ENCODE measurements at regions not wholly inside any gene's neighbourhood (a gene's known extent, or its start where the extent isn't known, plus 50 kb on each side); places are given as distances from the start of the nearest gene placed in this dataset.
"Not testable (repeated sequence)": the region's sequence is repeated elsewhere in the genome, so short reads cannot be mapped to it uniquely, and the experiment has no call there.

- H3K4me3 ChIP-seq, result no peak overlapping the region
- DNase-seq (no peak), ATAC-seq (no peak)
- intact Hi-C loops (cut with DNase I), result no loop called here
- no peak overlapping the region for H3K27ac ChIP-seq
- no peaks in the 10 kb centered on the region for H3K27me3 ChIP-seq (ENCODE audit: low read depth)
- no peaks in the 10 kb centered on the region for H3K4me1 ChIP-seq
- H3K9me3 ChIP-seq, result no peaks in the 10 kb centered on the region
- TF ChIP-seq, protein P1, sequence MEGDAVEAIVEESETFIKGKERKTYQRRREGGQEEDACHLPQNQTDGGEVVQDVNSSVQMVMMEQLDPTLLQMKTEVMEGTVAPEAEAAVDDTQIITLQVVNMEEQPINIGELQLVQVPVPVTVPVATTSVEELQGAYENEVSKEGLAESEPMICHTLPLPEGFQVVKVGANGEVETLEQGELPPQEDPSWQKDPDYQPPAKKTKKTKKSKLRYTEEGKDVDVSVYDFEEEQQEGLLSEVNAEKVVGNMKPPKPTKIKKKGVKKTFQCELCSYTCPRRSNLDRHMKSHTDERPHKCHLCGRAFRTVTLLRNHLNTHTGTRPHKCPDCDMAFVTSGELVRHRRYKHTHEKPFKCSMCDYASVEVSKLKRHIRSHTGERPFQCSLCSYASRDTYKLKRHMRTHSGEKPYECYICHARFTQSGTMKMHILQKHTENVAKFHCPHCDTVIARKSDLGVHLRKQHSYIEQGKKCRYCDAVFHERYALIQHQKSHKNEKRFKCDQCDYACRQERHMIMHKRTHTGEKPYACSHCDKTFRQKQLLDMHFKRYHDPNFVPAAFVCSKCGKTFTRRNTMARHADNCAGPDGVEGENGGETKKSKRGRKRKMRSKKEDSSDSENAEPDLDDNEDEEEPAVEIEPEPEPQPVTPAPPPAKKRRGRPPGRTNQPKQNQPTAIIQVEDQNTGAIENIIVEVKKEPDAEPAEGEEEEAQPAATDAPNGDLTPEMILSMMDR (IDR thresholded peaks at IDR 0.05), result no peak
- H3K36me3 ChIP-seq, result no peaks in the 10 kb centered on the region
Measured at GRCh38 chr9:30280229-30280900, 2104.1 kb upstream of the ACO1 start.

DNA sequence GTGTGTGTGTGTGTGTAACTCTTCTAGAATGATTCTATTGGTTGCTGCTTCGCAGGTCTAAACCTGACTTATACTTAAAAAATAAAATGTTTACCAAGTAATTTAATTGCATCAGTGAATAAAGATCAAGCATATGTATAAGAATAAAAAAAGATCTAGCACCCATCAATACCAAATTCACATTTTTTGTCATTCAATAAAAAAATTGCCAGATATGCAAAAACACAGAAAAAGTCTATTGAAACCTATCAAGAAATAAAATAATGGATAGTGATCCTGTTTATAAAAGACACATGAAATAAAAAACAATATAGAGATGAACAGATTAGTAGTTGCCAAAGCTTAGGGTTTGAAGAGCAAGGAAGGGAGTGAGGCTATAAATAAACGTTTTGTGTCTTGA lies 2095.0 kb upstream of the ACO1 start:
- Histone ChIP-seq H3K4me3 (no peak overlapping the region), H3K27ac (no peak overlapping the region), H3K4me1 (no peaks in the 10 kb centered on the region), H3K27me3 (ENCODE audit: low read depth) (no peaks in the 10 kb centered on the region), H3K36me3 (no peaks in the 10 kb centered on the region), H3K9me3 (no peaks in the 10 kb centered on the region)
- TF ChIP-seq, protein P1 (IDR thresholded peaks at IDR 0.05), result no peak
- DNase-seq, result no peak
- ATAC-seq, result no peak
- intact Hi-C loops (cut with DNase I), result no loop called here

GRCh38 chr9:30292026-30292425 lies 2092.4 kb upstream of the ACO1 start:
- H3K27me3 ChIP-seq (ENCODE audit: low read depth); DNase-seq; ATAC-seq; H3K4me3 ChIP-seq; intact Hi-C loops (cut with DNase I); H3K27ac ChIP-seq; H3K4me1 ChIP-seq; H3K9me3 ChIP-seq; H3K36me3 ChIP-seq: not testable (repeated sequence)

GRCh38 chr9:30293231-30293630 lies 2091.2 kb upstream of the ACO1 start:
- ATAC-seq, result no peak
- TF ChIP-seq, protein P1 (IDR thresholded peaks at IDR 0.05), result no peak
- no peak for DNase-seq
- no peaks in the 10 kb centered on the region for H3K36me3 ChIP-seq
- no peaks in the 10 kb centered on the region for H3K4me1 ChIP-seq
- no peaks in the 10 kb centered on the region for H3K9me3 ChIP-seq
- no peaks in the 10 kb centered on the region for H3K27me3 ChIP-seq (ENCODE audit: low read depth)
- intact Hi-C loops (cut with DNase I), result no loop called here
- no peak overlapping the region for H3K27ac ChIP-seq
- H3K4me3 ChIP-seq, result no peak overlapping the region

- TF ChIP-seq, protein P1 (IDR thresholded peaks at IDR 0.05), result no peak
- no peaks in the 10 kb centered on the region for H3K27me3 ChIP-seq (ENCODE audit: low read depth)
- no peaks in the 10 kb centered on the region for H3K9me3 ChIP-seq
- H3K4me1 ChIP-seq, result no peaks in the 10 kb centered on the region
- DNase-seq (no peak), ATAC-seq (peak in 1 of 2 donors; percentile 13)
- no peak overlapping the region for H3K4me3 ChIP-seq
- no peak overlapping the region for H3K27ac ChIP-seq
- no peaks in the 10 kb centered on the region for H3K36me3 ChIP-seq
- intact Hi-C loops (cut with DNase I), result no loop called here
Measured at GRCh38 chr9:30299126-30299780, 2085.2 kb upstream of the ACO1 start.

- ATAC-seq (peak; percentile 57 to 80), DNase-seq (no peak)
- Histone ChIP-seq H3K27ac (peak overlapping the region; percentile 66), H3K9me3 (no peaks in the 10 kb centered on the region), H3K27me3 (ENCODE audit: low read depth) (no peaks in the 10 kb centered on the region), H3K4me3 (no peak overlapping the region), H3K36me3 (no peaks in the 10 kb centered on the region), H3K4me1 (no peaks in the 10 kb centered on the region)
- intact Hi-C loops (cut with DNase I), result no loop called here
- TF ChIP-seq, protein P1 (IDR thresholded peaks at IDR 0.05), result no peak
Measured at GRCh38 chr9:30301271-30301963, 2083.0 kb upstream of the ACO1 start.
